ENCODE measurements at regions not wholly inside any gene's neighbourhood (a gene's known extent, or its start where the extent isn't known, plus 50 kb on each side); places are given as distances from the start of the nearest gene placed in this dataset.
A peak's percentile ranks its signal among the peaks of the same experiment; 100 is the strongest.

GRCh38 chr6:54026652-54027400, 84.4 kb upstream of the MLIP start:
- H3K9me3 Mint-ChIP-seq = no peaks in the 10 kb centered on the region
- no peak overlapping the region for H3K4me3 Mint-ChIP-seq
- H3K27ac Mint-ChIP-seq = no peak overlapping the region
- no peaks in the 10 kb centered on the region for H3K4me1 Mint-ChIP-seq
- H3K36me3 Mint-ChIP-seq = no peaks in the 10 kb centered on the region
- no peaks in the 10 kb centered on the region for H3K27me3 Mint-ChIP-seq
- ATAC-seq = no peak

- no peak overlapping the region for H3K27ac Mint-ChIP-seq
- H3K27me3 Mint-ChIP-seq = no peaks in the 10 kb centered on the region
- no peaks in the 10 kb centered on the region for H3K9me3 Mint-ChIP-seq
- no peak overlapping the region for H3K4me3 Mint-ChIP-seq
- no peaks in the 10 kb centered on the region for H3K36me3 Mint-ChIP-seq
- ATAC-seq = no peak
- H3K4me1 Mint-ChIP-seq = no peaks in the 10 kb centered on the region
Measured at GRCh38 chr6:54028170-54028569, 83.1 kb upstream of the MLIP start.

- Mint-ChIP-seq H3K4me3 (no peak overlapping the region), H3K27me3 (no peaks in the 10 kb centered on the region), H3K9me3 (no peaks in the 10 kb centered on the region), H3K4me1 (no peaks in the 10 kb centered on the region), H3K27ac (no peak overlapping the region), H3K36me3 (no peaks in the 10 kb centered on the region)
- peak; percentile 31 for ATAC-seq
Measured at GRCh38 chr6:54029187-54029586, 82.1 kb upstream of the MLIP start.

GRCh38 chr6:54031169-54031568, 80.1 kb upstream of the MLIP start:
- Mint-ChIP-seq H3K36me3 (no peaks in the 10 kb centered on the region), H3K9me3 (no peaks in the 10 kb centered on the region), H3K27me3 (no peaks in the 10 kb centered on the region), H3K4me3 (no peak overlapping the region), H3K27ac (no peak overlapping the region), H3K4me1 (no peaks in the 10 kb centered on the region)
- ATAC-seq = no peak

- H3K9me3 Mint-ChIP-seq = peaks cover 3% of the 10 kb centered on the region
- H3K27ac Mint-ChIP-seq = no peak overlapping the region
- H3K36me3 Mint-ChIP-seq = no peaks in the 10 kb centered on the region
- no peak overlapping the region for H3K4me3 Mint-ChIP-seq
- no peaks in the 10 kb centered on the region for H3K4me1 Mint-ChIP-seq
- H3K27me3 Mint-ChIP-seq = no peaks in the 10 kb centered on the region
- ATAC-seq = no peak
Measured at GRCh38 chr6:54037277-54037779, 73.9 kb upstream of the MLIP start.

GRCh38 chr6:54040545-54040944, 70.7 kb upstream of the MLIP start:
- Mint-ChIP-seq H3K36me3 (no peaks in the 10 kb centered on the region), H3K27ac (no peak overlapping the region), H3K4me1 (no peaks in the 10 kb centered on the region), H3K9me3 (peaks cover 3% of the 10 kb centered on the region), H3K27me3 (no peaks in the 10 kb centered on the region), H3K4me3 (no peak overlapping the region)
- no peak for ATAC-seq

GRCh38 chr6:54041239-54041638, 70.0 kb upstream of the MLIP start:
- Mint-ChIP-seq H3K4me3 (no peak overlapping the region), H3K4me1 (no peaks in the 10 kb centered on the region), H3K27me3 (no peaks in the 10 kb centered on the region), H3K36me3 (no peaks in the 10 kb centered on the region), H3K27ac (no peak overlapping the region), H3K9me3 (peaks cover 3% of the 10 kb centered on the region)
- no peak for ATAC-seq

GRCh38 chr6:54043360-54043759, 67.9 kb upstream of the MLIP start:
- no peaks in the 10 kb centered on the region for H3K36me3 Mint-ChIP-seq
- no peak overlapping the region for H3K27ac Mint-ChIP-seq
- H3K4me1 Mint-ChIP-seq = no peaks in the 10 kb centered on the region
- H3K9me3 Mint-ChIP-seq = peaks cover 3% of the 10 kb centered on the region
- no peaks in the 10 kb centered on the region for H3K27me3 Mint-ChIP-seq
- no peak for ATAC-seq
- no peak overlapping the region for H3K4me3 Mint-ChIP-seq

- ATAC-seq = no peak
- Mint-ChIP-seq H3K4me1 (no peaks in the 10 kb centered on the region), H3K4me3 (no peak overlapping the region), H3K27ac (no peak overlapping the region), H3K36me3 (no peaks in the 10 kb centered on the region), H3K27me3 (no peaks in the 10 kb centered on the region), H3K9me3 (peaks cover 3% of the 10 kb centered on the region)
Measured at GRCh38 chr6:54044059-54044458, 67.2 kb upstream of the MLIP start.

GRCh38 chr6:54048782-54049181, 62.5 kb upstream of the MLIP start:
- Mint-ChIP-seq H3K27ac (no peak overlapping the region), H3K27me3 (no peaks in the 10 kb centered on the region), H3K9me3 (no peaks in the 10 kb centered on the region), H3K4me3 (no peak overlapping the region), H3K36me3 (no peaks in the 10 kb centered on the region), H3K4me1 (no peaks in the 10 kb centered on the region)
- ATAC-seq = no peak

- no peak overlapping the region for H3K27ac Mint-ChIP-seq
- ATAC-seq = no peak
- H3K36me3 Mint-ChIP-seq = no peaks in the 10 kb centered on the region
- no peak overlapping the region for H3K4me3 Mint-ChIP-seq
- no peaks in the 10 kb centered on the region for H3K9me3 Mint-ChIP-seq
- no peaks in the 10 kb centered on the region for H3K4me1 Mint-ChIP-seq
- no peaks in the 10 kb centered on the region for H3K27me3 Mint-ChIP-seq
Measured at GRCh38 chr6:54050750-54051149, 60.5 kb upstream of the MLIP start.

GRCh38 chr6:54053881-54054391, 57.3 kb upstream of the MLIP start:
- no peak overlapping the region for H3K27ac Mint-ChIP-seq
- H3K36me3 Mint-ChIP-seq = no peaks in the 10 kb centered on the region
- no peaks in the 10 kb centered on the region for H3K4me1 Mint-ChIP-seq
- no peak overlapping the region for H3K4me3 Mint-ChIP-seq
- no peaks in the 10 kb centered on the region for H3K9me3 Mint-ChIP-seq
- ATAC-seq = no peak
- H3K27me3 Mint-ChIP-seq = no peaks in the 10 kb centered on the region

- no peaks in the 10 kb centered on the region for H3K27me3 Mint-ChIP-seq
- no peaks in the 10 kb centered on the region for H3K4me1 Mint-ChIP-seq
- ATAC-seq = no peak
- H3K27ac Mint-ChIP-seq = no peak overlapping the region
- H3K36me3 Mint-ChIP-seq = no peaks in the 10 kb centered on the region
- H3K4me3 Mint-ChIP-seq = no peak overlapping the region
- H3K9me3 Mint-ChIP-seq = no peaks in the 10 kb centered on the region
Measured at GRCh38 chr6:54056105-54056504, 55.1 kb upstream of the MLIP start.

- Mint-ChIP-seq H3K4me1 (no peaks in the 10 kb centered on the region), H3K36me3 (no peaks in the 10 kb centered on the region), H3K27me3 (no peaks in the 10 kb centered on the region), H3K4me3 (no peak overlapping the region), H3K9me3 (no peaks in the 10 kb centered on the region), H3K27ac (no peak overlapping the region)
- no peak for ATAC-seq
Measured at GRCh38 chr6:54057058-54057457, 54.2 kb upstream of the MLIP start.

GRCh38 chr6:54058236-54058635, 53.0 kb upstream of the MLIP start:
- no peak overlapping the region for H3K27ac Mint-ChIP-seq
- H3K36me3 Mint-ChIP-seq = no peaks in the 10 kb centered on the region
- no peaks in the 10 kb centered on the region for H3K9me3 Mint-ChIP-seq
- H3K4me3 Mint-ChIP-seq = no peak overlapping the region
- no peaks in the 10 kb centered on the region for H3K27me3 Mint-ChIP-seq
- no peak for ATAC-seq
- no peaks in the 10 kb centered on the region for H3K4me1 Mint-ChIP-seq

GRCh38 chr6:54059683-54060082, 51.6 kb upstream of the MLIP start:
- Mint-ChIP-seq H3K27me3 (no peaks in the 10 kb centered on the region), H3K9me3 (no peaks in the 10 kb centered on the region), H3K4me3 (no peak overlapping the region), H3K36me3 (no peaks in the 10 kb centered on the region), H3K27ac (no peak overlapping the region), H3K4me1 (no peaks in the 10 kb centered on the region)
- no peak for ATAC-seq
